PFSK-1 (cell line): ENCODE measurements at regions not wholly inside any gene's neighbourhood (a gene's known extent, or its start where the extent isn't known, plus 50 kb on each side); places are given as distances from the start of the nearest gene placed in this dataset.

Source experiments
- POLR2AphosphoS5 ChIP-seq: IDR thresholded peaks from 2 replicates; pipeline ENCODE4 v1.6.1; 2012; ENCODE audit warnings: low read depth, mild to moderate bottlenecking, control low read depth, low read length, moderate library complexity
- SIN3A ChIP-seq: IDR thresholded peaks from 2 replicates; pipeline ENCODE4 v1.6.1; 2012; ENCODE audit warnings: mild to moderate bottlenecking, low read length, moderate library complexity, borderline replicate concordance; ENCODE audit not compliant: insufficient read depth
- TAF1 ChIP-seq: IDR thresholded peaks from 2 replicates; pipeline ENCODE4 v1.6.1; 2012; ENCODE audit warnings: low read length, control low read depth, borderline replicate concordance; ENCODE audit not compliant: insufficient read depth

DNA sequence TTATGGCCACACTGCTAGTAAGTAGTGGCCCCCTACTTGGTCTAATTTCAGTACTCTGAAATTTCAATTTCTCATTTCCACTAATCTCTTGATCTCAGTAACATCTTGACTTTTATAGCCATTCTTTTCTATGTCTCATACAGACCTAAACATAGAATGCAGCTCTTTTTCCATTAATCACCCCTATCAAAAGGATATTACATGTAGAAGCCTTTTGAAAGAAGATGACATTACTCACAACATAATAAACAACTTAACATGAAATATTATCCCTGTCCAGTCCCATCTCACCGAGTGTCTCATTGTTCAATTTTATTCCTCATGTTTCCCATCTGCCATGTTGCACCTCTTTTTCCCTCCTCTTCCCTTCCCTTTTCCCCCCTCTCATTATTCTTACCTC, 81.1 kb upstream of the KLHL13 start:
- TF ChIP-seq POLR2AphosphoS5 (no peak), TAF1 (no peak), SIN3A (no peak)
